ENCODE measurements at regions not wholly inside any gene's neighbourhood (a gene's known extent, or its start where the extent isn't known, plus 50 kb on each side); places are given as distances from the start of the nearest gene placed in this dataset.

DNA sequence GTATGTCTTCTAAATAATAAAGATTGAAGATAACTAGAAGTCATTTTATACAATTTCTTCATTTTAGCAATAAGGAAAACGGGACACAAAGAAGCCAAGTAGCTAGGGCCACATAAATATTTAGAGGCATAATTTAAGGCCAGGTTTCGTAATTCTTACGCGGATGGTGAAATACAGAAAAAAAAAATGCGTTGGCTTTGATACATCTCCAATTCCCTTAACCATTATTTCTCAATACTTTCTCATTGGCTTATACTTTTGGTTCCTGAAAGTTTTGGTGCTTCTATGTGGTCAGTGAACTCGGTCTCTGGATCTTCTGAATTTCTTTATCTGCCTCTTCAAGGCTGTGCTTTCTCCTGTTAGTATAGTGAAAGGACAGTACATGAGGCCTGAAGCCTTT is 888.1 kb downstream of the KCNJ2 start:
- Histone ChIP-seq H3K36me3 (no peaks in the 10 kb centered on the region), H3K27ac (replicated peaks) (no peak overlapping the region), H3K9me3 (replicated peaks) (no peaks in the 10 kb centered on the region), H3K27me3 (ENCODE audit: low read depth) (no peaks in the 10 kb centered on the region), H3K4me1 (no peaks in the 10 kb centered on the region), H3K4me3 (no peak overlapping the region)
- DNase-seq: no peak
- intact Hi-C loops (cut with micrococcal nuclease): no loop called here
- no peak for TF ChIP-seq CTCF (IDR thresholded peaks at IDR 0.05; ENCODE audit: borderline replicate concordance)

DNA sequence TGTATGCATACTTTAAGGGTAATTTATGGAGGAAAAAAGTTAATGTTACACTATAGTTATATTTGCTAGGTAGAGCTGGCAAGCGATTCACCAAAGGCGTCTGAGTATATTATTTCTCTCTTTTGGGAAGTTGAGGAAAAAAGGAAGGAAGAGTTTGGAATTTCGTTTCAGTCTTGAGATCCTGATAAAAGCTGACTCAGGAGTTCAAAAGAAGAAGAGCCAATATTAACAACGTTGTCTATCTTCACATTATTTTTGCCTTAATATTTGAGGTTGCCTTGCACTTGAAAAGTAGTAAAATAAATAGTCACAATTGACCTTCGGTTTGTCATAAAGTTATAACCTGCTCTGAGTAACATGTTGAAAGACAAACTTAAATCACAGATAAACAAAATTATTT is 888.6 kb downstream of the KCNJ2 start:
- H3K27ac ChIP-seq (replicated peaks): no peak overlapping the region
- no peaks in the 10 kb centered on the region for H3K4me1 ChIP-seq
- H3K27me3 ChIP-seq (ENCODE audit: low read depth): no peaks in the 10 kb centered on the region
- DNase-seq: no peak
- no peaks in the 10 kb centered on the region for H3K9me3 ChIP-seq (replicated peaks)
- no peak overlapping the region for H3K4me3 ChIP-seq
- TF ChIP-seq CTCF (IDR thresholded peaks at IDR 0.05; ENCODE audit: borderline replicate concordance): no peak
- intact Hi-C loops (cut with micrococcal nuclease): no loop called here
- H3K36me3 ChIP-seq: no peaks in the 10 kb centered on the region

DNA sequence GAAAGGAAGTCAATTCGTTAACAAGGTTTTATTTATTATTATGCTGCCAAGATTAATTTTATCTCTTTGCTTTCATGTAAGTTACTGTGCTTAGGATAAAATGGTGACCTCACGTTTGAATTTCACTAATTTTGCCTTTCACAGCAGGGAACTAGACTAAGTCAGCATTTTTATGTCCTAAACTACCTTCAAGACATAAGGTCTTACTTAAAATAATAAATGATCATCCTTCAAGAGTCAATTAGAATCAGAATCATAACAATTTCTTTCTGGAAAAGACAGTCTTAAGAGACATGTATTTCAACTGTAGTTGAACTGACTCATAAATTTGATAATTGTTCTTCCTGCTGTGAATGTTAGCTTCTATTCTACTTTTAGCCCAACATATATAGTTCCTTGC is 893.8 kb downstream of the KCNJ2 start:
- intact Hi-C loops (cut with micrococcal nuclease): no loop called here
- DNase-seq: no peak
- no peaks in the 10 kb centered on the region for H3K36me3 ChIP-seq
- no peak for TF ChIP-seq CTCF (IDR thresholded peaks at IDR 0.05; ENCODE audit: borderline replicate concordance)
- H3K27me3 ChIP-seq (ENCODE audit: low read depth): no peaks in the 10 kb centered on the region
- no peaks in the 10 kb centered on the region for H3K4me1 ChIP-seq
- H3K27ac ChIP-seq (replicated peaks): no peak overlapping the region
- no peaks in the 10 kb centered on the region for H3K9me3 ChIP-seq (replicated peaks)
- H3K4me3 ChIP-seq: no peak overlapping the region

- no peaks in the 10 kb centered on the region for H3K4me1 ChIP-seq
- TF ChIP-seq CTCF (IDR thresholded peaks at IDR 0.05; ENCODE audit: borderline replicate concordance): no peak
- no peak overlapping the region for H3K27ac ChIP-seq (replicated peaks)
Measured at GRCh38 chr17:71063559-71063958, 894.2 kb downstream of the KCNJ2 start.

GRCh38 chr17:71067669-71068407 is 898.5 kb downstream of the KCNJ2 start:
- Histone ChIP-seq H3K36me3 (no peaks in the 10 kb centered on the region), H3K4me1 (no peaks in the 10 kb centered on the region), H3K27ac (replicated peaks) (no peak overlapping the region), H3K27me3 (ENCODE audit: low read depth) (no peaks in the 10 kb centered on the region), H3K9me3 (replicated peaks) (no peaks in the 10 kb centered on the region), H3K4me3 (no peak overlapping the region)
- intact Hi-C loops (cut with micrococcal nuclease): no loop called here
- no peak for DNase-seq
- no peak for TF ChIP-seq CTCF (IDR thresholded peaks at IDR 0.05; ENCODE audit: borderline replicate concordance)

More at GRCh38 chr17:71063559-71063958, 894.2 kb downstream of the KCNJ2 start:
- Histone ChIP-seq H3K4me3 (no peak overlapping the region), H3K9me3 (replicated peaks) (no peaks in the 10 kb centered on the region), H3K36me3 (no peaks in the 10 kb centered on the region), H3K27me3 (ENCODE audit: low read depth) (no peaks in the 10 kb centered on the region)
- intact Hi-C loops (cut with micrococcal nuclease): no loop called here
- DNase-seq: no peak
